Stimulated activated CD4-positive, alpha-beta T cell treated with anti-CD3 and anti-CD28 coated beads, Interleukin-2, amount 100 ng/mL, for 48 hours (primary cell): ENCODE measurements at regions not wholly inside any gene's neighbourhood (a gene's known extent, or its start where the extent isn't known, plus 50 kb on each side); places are given as distances from the start of the nearest gene placed in this dataset.

Source experiments
- DNase-seq, 2 donors: peaks; one replicate each; pipeline ENCODE4 v3.0.0-alpha.2; 2020

DNA sequence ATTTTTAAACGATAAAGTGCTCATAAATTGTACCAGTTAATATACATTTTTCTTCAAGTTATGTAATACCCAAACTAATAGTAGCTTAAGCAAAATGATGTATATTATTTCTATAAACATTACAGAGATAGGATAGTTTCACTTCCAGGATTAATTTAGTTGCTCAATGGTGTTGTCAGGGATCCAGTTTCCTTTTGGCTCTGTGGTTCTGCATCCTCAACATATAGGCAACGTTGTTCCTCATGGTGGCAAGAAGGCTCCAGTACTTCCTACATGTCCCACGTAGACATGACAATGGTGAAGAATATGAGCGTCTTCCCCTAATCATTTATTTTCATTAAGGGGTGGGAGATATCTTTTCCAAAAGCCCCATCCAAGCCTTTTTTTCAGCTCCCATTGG lies 60.7 kb upstream of the DCD start:
- DNase-seq, result no peak

DNA sequence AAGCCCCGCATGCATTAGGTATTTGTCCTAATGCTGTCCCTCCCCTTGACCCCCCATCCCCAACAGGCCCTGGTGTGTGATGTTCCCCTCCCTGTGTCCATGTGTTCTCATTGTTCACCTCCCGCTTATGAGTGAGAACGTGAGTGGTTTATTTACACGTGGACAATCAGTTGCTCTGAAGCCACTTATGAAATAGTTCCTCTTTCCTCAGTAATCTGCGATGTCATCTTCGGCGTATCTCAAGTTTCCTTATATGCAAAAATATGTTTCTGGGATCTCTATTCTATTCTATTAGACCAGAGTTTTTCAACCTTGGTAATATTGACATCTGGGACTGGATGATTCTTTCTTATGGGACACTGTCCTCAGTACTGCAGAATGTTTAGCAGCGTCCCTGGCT lies 56.0 kb upstream of the DCD start:
- DNase-seq, result no peak

DNA sequence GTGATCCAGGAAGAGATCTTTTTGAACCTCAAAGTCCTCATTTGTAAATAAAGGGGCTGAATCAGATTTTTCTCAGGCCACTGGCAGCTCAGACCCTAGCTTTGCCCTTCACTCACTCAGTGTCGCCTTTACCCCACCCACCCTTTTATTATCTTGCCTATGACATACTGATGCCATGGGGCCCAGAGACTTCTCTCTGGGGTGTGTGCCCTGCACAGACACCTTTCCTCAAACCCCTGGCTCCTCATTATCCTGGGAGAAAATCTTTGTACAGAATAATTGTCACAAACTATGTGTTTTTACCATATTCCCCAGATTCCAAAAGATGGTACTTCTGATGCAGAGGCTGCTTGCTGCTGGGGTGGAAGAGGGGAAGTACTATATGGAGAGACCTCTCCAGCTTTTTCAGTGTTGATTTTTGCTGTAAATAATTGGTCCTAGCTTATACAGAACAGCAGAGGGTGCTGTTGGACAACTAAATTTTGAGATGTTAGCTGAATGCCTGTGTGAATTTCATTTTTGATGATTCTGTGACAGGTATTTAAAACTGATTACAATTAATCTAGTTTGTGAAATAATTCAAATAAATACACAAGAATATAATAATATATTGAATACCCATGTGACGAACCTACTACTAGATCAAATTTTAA lies 53.9 kb upstream of the DCD start:
- DNase-seq, result peak in 1 of 2 donors; percentile 3

DNA sequence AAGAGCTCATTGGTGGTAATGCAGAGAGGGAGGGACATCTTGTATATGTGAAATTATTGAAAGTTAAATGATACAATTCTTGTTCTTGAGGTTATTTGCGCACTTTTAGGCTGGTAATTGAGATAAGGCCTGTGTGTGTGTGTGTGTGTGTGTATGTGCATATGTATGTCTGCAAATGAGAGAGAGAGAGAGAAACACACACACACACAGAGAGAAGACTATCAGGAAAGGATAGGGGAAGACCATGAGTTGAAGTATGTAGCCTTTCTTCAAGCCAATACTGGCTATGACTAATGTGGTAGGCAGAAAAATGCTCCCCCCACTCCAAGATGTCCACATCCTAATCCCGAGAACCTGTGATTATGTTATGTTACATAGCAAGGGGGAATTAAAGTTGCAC lies 52.7 kb upstream of the DCD start:
- DNase-seq, result no peak

DNA sequence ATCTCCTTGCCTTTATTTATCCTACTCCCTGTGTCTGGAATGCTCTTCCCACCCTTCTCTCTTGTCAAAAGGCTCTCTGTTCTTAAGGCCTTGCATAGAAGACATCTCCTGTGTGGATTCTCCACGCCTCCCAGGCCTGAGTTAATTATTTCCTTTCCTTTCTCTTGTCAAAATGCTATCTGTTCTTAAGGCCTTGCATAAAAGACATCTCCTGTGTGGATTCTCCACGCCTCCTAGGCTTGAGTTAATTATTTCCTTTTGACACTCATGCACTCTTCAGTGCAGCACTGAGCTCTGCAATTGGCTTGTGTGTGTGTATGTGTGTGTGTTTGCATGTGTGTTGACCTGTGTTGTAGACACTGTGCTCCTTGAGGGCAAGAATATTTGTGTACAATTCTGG lies 52.1 kb upstream of the DCD start:
- no peak for DNase-seq
